ENCODE measurements at regions not wholly inside any gene's neighbourhood (a gene's known extent, or its start where the extent isn't known, plus 50 kb on each side); places are given as distances from the start of the nearest gene placed in this dataset.

DNA sequence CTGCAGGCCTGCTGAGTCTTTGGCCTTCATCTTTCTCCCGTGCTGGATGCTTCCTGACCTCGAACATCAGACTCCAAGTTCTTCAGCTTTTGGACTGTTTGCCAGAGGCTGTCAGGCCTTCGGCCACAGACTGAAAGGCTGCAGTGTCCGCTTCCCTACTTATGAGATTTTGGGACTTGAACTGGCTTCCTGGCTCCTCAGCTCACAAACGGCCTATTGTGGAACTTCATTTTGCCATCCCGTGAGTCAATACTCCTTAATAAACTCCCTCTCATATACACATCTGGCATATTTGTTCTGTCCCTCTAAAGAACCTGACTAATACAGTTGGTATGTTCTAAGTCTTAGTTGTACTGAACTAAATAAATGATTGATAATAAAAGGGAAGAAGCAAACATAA, 702.8 kb upstream of the LINC00305 start:
- TF ChIP-seq, protein P1, sequence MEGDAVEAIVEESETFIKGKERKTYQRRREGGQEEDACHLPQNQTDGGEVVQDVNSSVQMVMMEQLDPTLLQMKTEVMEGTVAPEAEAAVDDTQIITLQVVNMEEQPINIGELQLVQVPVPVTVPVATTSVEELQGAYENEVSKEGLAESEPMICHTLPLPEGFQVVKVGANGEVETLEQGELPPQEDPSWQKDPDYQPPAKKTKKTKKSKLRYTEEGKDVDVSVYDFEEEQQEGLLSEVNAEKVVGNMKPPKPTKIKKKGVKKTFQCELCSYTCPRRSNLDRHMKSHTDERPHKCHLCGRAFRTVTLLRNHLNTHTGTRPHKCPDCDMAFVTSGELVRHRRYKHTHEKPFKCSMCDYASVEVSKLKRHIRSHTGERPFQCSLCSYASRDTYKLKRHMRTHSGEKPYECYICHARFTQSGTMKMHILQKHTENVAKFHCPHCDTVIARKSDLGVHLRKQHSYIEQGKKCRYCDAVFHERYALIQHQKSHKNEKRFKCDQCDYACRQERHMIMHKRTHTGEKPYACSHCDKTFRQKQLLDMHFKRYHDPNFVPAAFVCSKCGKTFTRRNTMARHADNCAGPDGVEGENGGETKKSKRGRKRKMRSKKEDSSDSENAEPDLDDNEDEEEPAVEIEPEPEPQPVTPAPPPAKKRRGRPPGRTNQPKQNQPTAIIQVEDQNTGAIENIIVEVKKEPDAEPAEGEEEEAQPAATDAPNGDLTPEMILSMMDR (IDR thresholded peaks at IDR 0.05), result no peak
- TF ChIP-seq POLR2A (IDR thresholded peaks at IDR 0.05), result no peak

All from body of pancreas (tissue), 4 donors.